T-cell (primary cell): ENCODE measurements at regions not wholly inside any gene's neighbourhood (a gene's known extent, or its start where the extent isn't known, plus 50 kb on each side); places are given as distances from the start of the nearest gene placed in this dataset.

ENCODE experiments used
- ATAC-seq, 4 experiments: fragments of 200-7000 bp in 3 of 4; fragments of 150-1000 bp in 1 of 4; cut with Tn5 transposase; replicated peaks in 1 of 4; 1 replicate in 3 of 4; 2 replicates in 1 of 4; pipeline ENCODE4 v1.10.0; 2021; ENCODE audit warnings: moderate library complexity in 3 of 4, mild to moderate bottlenecking in 2 of 4, moderate number of reproducible peaks in 1 of 4
- CTCF ChIA-PET, 2 donors: fragments of 300-600 bp; sonication (Branson Sonifier 250); formaldehyde crosslinking; loops; one replicate each; lab custom pipeline; 2022; ENCODE audit warnings: antibody characterized with exemption in 2 of 2; lab: Charles Lee
- POLR2A ChIA-PET, 2 donors: fragments of 300-600 bp; sonication (Branson Sonifier 250); formaldehyde crosslinking; loops; one replicate each; lab custom pipeline; 2022; ENCODE audit warnings: antibody characterized with exemption in 2 of 2; lab: Charles Lee
- DNase-seq, 35 experiments: peaks; one replicate each; pipeline versions ENCODE4 v3.0.0 to v3.0.0-alpha.2; 2013 to 2023
- H3K27ac ChIP-seq: one replicate; pipeline ENCODE4 v1.5.1; 2013; ENCODE audit warnings: low read length
- H3K27me3 ChIP-seq, 2 experiments: replicated peaks in 1 of 2; 1 replicate in 1 of 2; 2 replicates in 1 of 2; pipeline versions ENCODE4 v1.6.1 to v1.7.0; 2013; ENCODE audit warnings: low read length in 1 of 2, mixed read lengths in 1 of 2; ENCODE audit not compliant: control insufficient read depth in 2 of 2, insufficient read depth in 2 of 2; ENCODE audit errors: extremely low read depth in 1 of 2
- H3K36me3 ChIP-seq, 2 donors: 1 replicate in 1 of 2; 2 replicates in 1 of 2; pipeline versions ENCODE4 v1.6.1 to v1.7.0; 2013; ENCODE audit warnings: low read length in 1 of 2; ENCODE audit not compliant: control insufficient read depth in 2 of 2, insufficient read depth in 1 of 2; ENCODE audit errors: extremely low read depth in 1 of 2
- H3K4me1 ChIP-seq, 2 experiments: 1 replicate in 1 of 2; 2 replicates in 1 of 2; pipeline versions ENCODE4 v1.6.1 to v1.7.0; 2013; ENCODE audit warnings: low read length in 2 of 2, mixed read lengths in 1 of 2; ENCODE audit not compliant: insufficient read depth in 2 of 2, control insufficient read depth in 1 of 2; ENCODE audit errors: extremely low read depth in 1 of 2
- H3K4me3 ChIP-seq, 2 donors: 1 replicate in 1 of 2; 2 replicates in 1 of 2; pipeline versions ENCODE4 v1.5.1 to v1.7.0; 2013; ENCODE audit warnings: mild to moderate bottlenecking in 2 of 2, low read length in 1 of 2, moderate library complexity in 1 of 2; ENCODE audit not compliant: control insufficient read depth in 1 of 2; ENCODE audit errors: extremely low read depth in 1 of 2
- H3K9me3 ChIP-seq: 2 replicates; pipeline ENCODE4 v1.7.0; 2013
- H3K27ac Mint-ChIP-seq, 2 donors: one replicate each; pipeline ENCODE4 v1.8.0; 2020 to 2021; ENCODE audit warnings: mild to moderate bottlenecking in 2 of 2, mixed read lengths in 2 of 2
- H3K27me3 Mint-ChIP-seq, 2 donors: one replicate each; pipeline ENCODE4 v1.8.0; 2021 to 2022; ENCODE audit warnings: mixed read lengths in 2 of 2
- H3K36me3 Mint-ChIP-seq: one replicate; pipeline ENCODE4 v1.8.0; 2021; ENCODE audit warnings: mixed read lengths
- H3K4me1 Mint-ChIP-seq, 3 donors: one replicate each; pipeline ENCODE4 v1.8.0; 2020 to 2022; ENCODE audit warnings: mixed read lengths in 3 of 3, mild to moderate bottlenecking in 1 of 3
- H3K4me3 Mint-ChIP-seq, 3 donors: one replicate each; pipeline ENCODE4 v1.8.0; 2020 to 2022; ENCODE audit warnings: mild to moderate bottlenecking in 3 of 3, mixed read lengths in 3 of 3, moderate library complexity in 3 of 3
- H3K9me3 Mint-ChIP-seq, 3 donors: one replicate each; pipeline ENCODE4 v1.8.0; 2020 to 2022; ENCODE audit warnings: mixed read lengths in 3 of 3
- WGBS: methylation state at CpG from one replicate; pipeline ENCODE4 v1.1.5; 2013; ENCODE audit warnings: missing lambda C conversion rate; ENCODE audit not compliant: insufficient coverage; 5-methylcytosine and 5-hydroxymethylcytosine counted together

DNA sequence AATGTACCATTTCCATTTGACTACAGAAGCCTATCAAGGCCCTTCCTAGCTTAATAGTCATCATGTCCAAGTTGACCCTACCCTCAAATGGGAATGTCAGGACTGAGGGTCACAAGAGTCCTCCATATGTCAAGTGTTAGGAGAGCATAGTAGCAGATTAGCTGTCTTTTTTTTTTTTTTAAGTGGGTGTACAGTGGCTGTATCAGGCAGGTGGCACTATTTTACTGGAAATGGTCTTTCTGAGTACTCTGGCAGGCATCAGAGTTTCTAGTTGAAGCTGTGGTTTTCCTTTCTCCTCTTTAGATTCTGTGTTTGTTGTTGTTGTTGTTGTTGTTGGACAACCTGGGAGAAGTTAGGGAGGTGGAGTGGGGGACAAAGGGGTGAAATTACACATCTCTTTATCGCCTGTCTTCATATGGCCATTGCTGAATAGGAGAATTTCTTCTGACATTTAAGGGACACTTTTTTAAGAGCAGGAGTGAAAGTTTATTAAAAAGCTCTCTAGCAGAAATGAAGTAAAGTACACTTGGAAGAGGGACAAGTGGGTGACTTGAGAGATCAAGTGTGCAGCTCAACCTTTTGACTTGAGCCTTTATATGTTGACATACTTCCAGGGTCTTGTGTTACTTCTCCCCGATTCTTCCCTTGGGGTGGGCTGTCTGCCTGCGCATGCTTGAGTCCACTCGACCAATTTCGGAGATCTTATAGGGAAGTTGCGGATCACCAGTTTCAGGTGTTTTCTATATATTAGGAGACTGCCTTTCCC lies 104.1 kb upstream of the FOXP2 start:
- WGBS, result 100% methylated on average over 1 of the region's 6 CpGs
- Histone ChIP-seq H3K27me3 (no peaks in the 10 kb centered on the region), H3K27ac (no peak overlapping the region), H3K9me3 (no peaks in the 10 kb centered on the region), H3K36me3 (no peaks in the 10 kb centered on the region), H3K4me1 (no peaks in the 10 kb centered on the region), H3K4me3 (no peak overlapping the region)
- POLR2A ChIA-PET, result interaction anchor here (0.7 kb wide), 2 partner anchors 130 to 1807 kb away, joined by 3 to 5 read pairs; no protein-coding TSS in a partner anchor
- Mint-ChIP-seq H3K27me3 (no peaks in the 10 kb centered on the region), H3K36me3 (no peaks in the 10 kb centered on the region), H3K4me1 (no peaks in the 10 kb centered on the region), H3K9me3 (no peaks in the 10 kb centered on the region), H3K4me3 (no peak overlapping the region), H3K27ac (no peak overlapping the region)
- ATAC-seq (no peak), DNase-seq (no peak)
- CTCF ChIA-PET, result interaction anchor here in 1 of 2 donors (0.6 to 0.7 kb wide), 2 partner anchors 384 to 1122 kb away, joined by 3 read pairs; no protein-coding TSS in a partner anchor

DNA sequence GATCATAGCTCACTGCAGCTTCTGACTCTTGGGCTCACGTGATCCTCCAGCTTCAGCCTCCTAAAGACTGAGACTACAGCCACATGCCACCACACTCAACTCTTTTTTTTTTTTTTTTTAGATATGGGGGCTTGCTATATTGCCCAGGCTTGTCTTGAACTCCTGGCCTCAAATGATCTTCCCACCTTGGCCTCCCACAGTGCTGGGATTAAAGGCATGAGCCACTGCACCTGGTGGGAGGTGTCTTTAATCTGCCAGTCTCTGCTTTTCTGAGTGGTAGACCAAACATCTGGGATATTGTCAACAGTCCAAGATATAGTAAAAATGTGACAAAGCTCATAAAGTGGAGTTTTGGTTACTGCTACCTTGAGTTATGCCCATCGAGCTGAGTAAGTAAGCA lies 104.9 kb upstream of the FOXP2 start:
- Histone ChIP-seq H3K9me3 (no peaks in the 10 kb centered on the region), H3K27me3 (no peaks in the 10 kb centered on the region), H3K4me3 (no peak overlapping the region), H3K36me3 (no peaks in the 10 kb centered on the region), H3K27ac (no peak overlapping the region), H3K4me1 (no peaks in the 10 kb centered on the region)
- CTCF ChIA-PET, result interaction anchor here in 1 of 2 donors (0.6 kb wide), 1 partner anchor 385 kb away, joined by 3 read pairs; no protein-coding TSS in a partner anchor
- Mint-ChIP-seq H3K36me3 (no peaks in the 10 kb centered on the region), H3K27ac (no peak overlapping the region), H3K9me3 (no peaks in the 10 kb centered on the region), H3K4me1 (no peaks in the 10 kb centered on the region), H3K27me3 (no peaks in the 10 kb centered on the region), H3K4me3 (no peak overlapping the region)
- 63% methylated on average over 1 of the region's 2 CpGs for WGBS
- POLR2A ChIA-PET, result interaction anchor here in 1 of 2 donors (0.7 kb wide), 1 partner anchor 129 kb away, joined by 5 read pairs; no protein-coding TSS in a partner anchor
- DNase-seq (no peak), ATAC-seq (no peak)

DNA sequence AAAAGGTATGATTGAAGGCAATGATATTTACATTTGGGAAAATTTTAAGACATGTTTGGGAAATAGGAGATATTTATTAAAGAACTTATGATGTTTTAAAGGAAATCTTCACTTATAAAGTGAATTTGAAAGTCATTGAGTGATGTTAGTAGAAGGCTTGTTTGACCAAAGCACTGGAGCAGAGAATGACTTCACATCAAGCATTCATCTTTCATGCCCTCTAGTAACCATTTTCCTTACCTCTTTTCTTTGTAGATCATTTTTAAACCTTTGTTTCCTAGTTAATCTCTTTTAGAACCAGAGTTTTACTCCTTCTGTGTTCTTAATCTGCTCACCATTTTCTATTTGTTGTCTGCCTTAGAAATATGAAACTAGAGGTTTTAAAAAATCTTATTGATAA lies 111.3 kb upstream of the FOXP2 start:
- Histone ChIP-seq H3K27ac (no peak overlapping the region), H3K4me3 (no peak overlapping the region), H3K4me1 (no peaks in the 10 kb centered on the region), H3K27me3 (no peaks in the 10 kb centered on the region), H3K9me3 (no peaks in the 10 kb centered on the region), H3K36me3 (no peaks in the 10 kb centered on the region)
- DNase-seq (no peak), ATAC-seq (no peak)
- CTCF ChIA-PET, result no interaction called here
- H3K27ac Mint-ChIP-seq, result no peak overlapping the region
- H3K4me1 Mint-ChIP-seq, result no peaks in the 10 kb centered on the region
- no peak overlapping the region for H3K4me3 Mint-ChIP-seq
- no peaks in the 10 kb centered on the region for H3K9me3 Mint-ChIP-seq
- POLR2A ChIA-PET, result no interaction called here
- no peaks in the 10 kb centered on the region for H3K27me3 Mint-ChIP-seq
- H3K36me3 Mint-ChIP-seq, result no peaks in the 10 kb centered on the region

DNA sequence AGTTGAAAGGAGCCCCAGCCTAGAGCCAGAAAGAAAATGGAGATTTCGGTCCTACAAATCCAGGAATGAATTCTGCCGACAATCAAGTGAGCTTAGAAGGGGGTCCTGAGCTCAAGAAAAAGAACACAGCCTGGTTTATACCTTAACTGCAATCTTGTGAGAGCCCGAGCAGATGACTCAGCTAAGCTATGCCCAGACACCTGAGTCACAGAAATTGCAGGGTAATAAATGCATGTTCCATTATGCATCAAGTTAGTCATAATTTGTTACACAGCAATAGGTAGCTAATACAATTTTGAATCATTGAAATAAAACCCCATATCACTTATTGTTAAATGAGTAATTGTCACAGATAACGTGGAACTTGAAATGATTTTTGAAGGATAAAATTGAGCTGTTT lies 111.8 kb upstream of the FOXP2 start:
- Mint-ChIP-seq H3K36me3 (no peaks in the 10 kb centered on the region), H3K27ac (no peak overlapping the region), H3K9me3 (no peaks in the 10 kb centered on the region), H3K27me3 (no peaks in the 10 kb centered on the region), H3K4me1 (no peaks in the 10 kb centered on the region), H3K4me3 (no peak overlapping the region)
- ATAC-seq, result no peak
- Histone ChIP-seq H3K36me3 (no peaks in the 10 kb centered on the region), H3K4me3 (no peak overlapping the region), H3K27me3 (no peaks in the 10 kb centered on the region), H3K27ac (no peak overlapping the region), H3K9me3 (no peaks in the 10 kb centered on the region), H3K4me1 (no peaks in the 10 kb centered on the region)
- ChIA-PET CTCF (interaction anchor here in 1 of 2 donors (0.5 kb wide), 1 partner anchor 491 kb away, joined by 3 read pairs; no protein-coding TSS in a partner anchor), POLR2A (no interaction called here)
- no peak for DNase-seq
- 61% methylated on average over 2 of the region's 4 CpGs for WGBS

DNA sequence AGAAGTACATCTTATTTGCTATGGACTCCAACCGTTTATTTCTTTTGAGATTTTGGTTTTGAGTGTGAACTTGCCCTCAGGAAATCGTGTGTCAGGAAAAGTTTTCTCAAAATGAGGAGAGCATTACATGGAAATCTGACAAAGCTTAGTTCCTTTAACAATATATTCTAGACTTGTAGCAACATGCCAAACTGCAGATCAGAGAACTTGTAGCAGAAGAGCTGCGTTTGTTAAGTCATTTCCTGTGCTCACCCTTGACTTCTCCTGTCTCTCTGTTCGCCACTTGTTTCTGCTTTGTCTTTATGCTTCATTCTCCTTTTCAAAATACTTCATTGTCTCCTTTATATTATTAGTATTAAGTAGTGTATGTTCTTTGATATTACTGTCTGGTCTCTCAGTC lies 116.6 kb upstream of the FOXP2 start:
- H3K27ac ChIP-seq, result no peak overlapping the region
- H3K4me3 Mint-ChIP-seq, result no peak overlapping the region
- WGBS, result no CpG with 5 or more reads among the region's 4 CpGs
- H3K9me3 Mint-ChIP-seq, result no peaks in the 10 kb centered on the region
- POLR2A ChIA-PET, result no interaction called here
- no peaks in the 10 kb centered on the region for H3K36me3 ChIP-seq
- CTCF ChIA-PET, result no interaction called here
- peaks cover 0 to 4% of the 10 kb centered on the region in 2 experiments for H3K27me3 ChIP-seq
- no peak for DNase-seq
- H3K4me1 Mint-ChIP-seq, result no peaks in the 10 kb centered on the region
- H3K4me3 ChIP-seq, result no peak overlapping the region
- H3K36me3 Mint-ChIP-seq, result no peaks in the 10 kb centered on the region
- ATAC-seq, result no peak
- no peaks in the 10 kb centered on the region for H3K9me3 ChIP-seq
- H3K4me1 ChIP-seq, result no peaks in the 10 kb centered on the region
- H3K27me3 Mint-ChIP-seq, result peaks cover 0 to 3% of the 10 kb centered on the region in 2 donors
- no peak overlapping the region for H3K27ac Mint-ChIP-seq

DNA sequence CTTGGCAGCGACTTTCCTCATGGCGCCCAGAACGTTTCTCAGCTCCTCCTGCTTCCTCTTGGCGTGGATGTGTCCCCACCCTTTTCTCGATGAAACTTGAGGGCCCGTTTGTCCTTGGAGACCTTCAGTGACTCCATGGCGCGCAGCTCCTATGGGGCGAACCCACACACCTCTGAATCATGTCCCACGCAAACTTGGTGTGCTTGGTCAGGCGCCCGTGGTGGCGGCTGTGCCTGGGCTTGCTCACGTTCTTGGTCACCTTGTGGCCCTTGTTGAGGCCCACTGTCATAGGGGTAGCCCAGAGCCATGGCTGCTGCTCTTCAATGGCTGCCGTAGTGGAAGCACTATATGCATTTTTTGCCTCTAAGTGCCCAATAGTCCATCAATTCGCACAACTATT lies 117.5 kb upstream of the FOXP2 start:
- 89% methylated on average over 16 of the region's 16 CpGs for WGBS

More for the DNA sequence above, 117.5 kb upstream of the FOXP2 start:
- H3K4me1 Mint-ChIP-seq, result no peaks in the 10 kb centered on the region
- ATAC-seq (no peak), DNase-seq (no peak)
- H3K9me3 ChIP-seq, result no peaks in the 10 kb centered on the region
- no peaks in the 10 kb centered on the region for H3K36me3 ChIP-seq
- no peak overlapping the region for H3K27ac ChIP-seq
- H3K27me3 ChIP-seq, result peaks cover 0 to 4% of the 10 kb centered on the region in 2 experiments
- no peak overlapping the region for H3K4me3 ChIP-seq
- POLR2A ChIA-PET, result no interaction called here
- H3K27ac Mint-ChIP-seq, result no peak overlapping the region
- H3K4me1 ChIP-seq, result no peaks in the 10 kb centered on the region
- H3K27me3 Mint-ChIP-seq, result peaks cover 0 to 3% of the 10 kb centered on the region in 2 donors
- no peak overlapping the region for H3K4me3 Mint-ChIP-seq
- no peaks in the 10 kb centered on the region for H3K9me3 Mint-ChIP-seq
- no peaks in the 10 kb centered on the region for H3K36me3 Mint-ChIP-seq
- CTCF ChIA-PET, result no interaction called here
